Muscle layer of colon (tissue), 2 donors: ENCODE measurements at regions not wholly inside any gene's neighbourhood (a gene's known extent, or its start where the extent isn't known, plus 50 kb on each side); places are given as distances from the start of the nearest gene placed in this dataset.

Experiments used
- H3K27ac ChIP-seq: one replicate; pipeline ENCODE4 v1.7.0; 2013; ENCODE audit warnings: low read depth, mild to moderate bottlenecking, low read length, moderate library complexity
- H3K27me3 ChIP-seq, 2 donors: one replicate each; pipeline ENCODE4 v1.7.0; 2013; ENCODE audit warnings: low read length in 2 of 2, mild to moderate bottlenecking in 2 of 2; ENCODE audit not compliant: insufficient read depth in 2 of 2, control insufficient read depth in 1 of 2
- H3K36me3 ChIP-seq: one replicate; pipeline ENCODE4 v1.7.0; 2013; ENCODE audit warnings: mild to moderate bottlenecking, low read length; ENCODE audit not compliant: insufficient read depth
- H3K4me1 ChIP-seq: one replicate; pipeline ENCODE4 v1.7.0; 2013; ENCODE audit warnings: mild to moderate bottlenecking, low read length; ENCODE audit not compliant: insufficient read depth
- H3K4me3 ChIP-seq, 2 donors: one replicate each; pipeline ENCODE4 v1.7.0; 2013; ENCODE audit warnings: low read length in 2 of 2, low read depth in 1 of 2, mild to moderate bottlenecking in 1 of 2, moderate library complexity in 1 of 2
- H3K9ac ChIP-seq: one replicate; pipeline ENCODE4 v1.7.0; 2013; ENCODE audit warnings: low read length
- H3K9me3 ChIP-seq: one replicate; pipeline ENCODE4 v1.7.0; 2013; ENCODE audit warnings: mild to moderate bottlenecking, low read length
- donor health status: abdominal sarcoma.
- donor health status: Adenocarcinoma of cecum.

DNA sequence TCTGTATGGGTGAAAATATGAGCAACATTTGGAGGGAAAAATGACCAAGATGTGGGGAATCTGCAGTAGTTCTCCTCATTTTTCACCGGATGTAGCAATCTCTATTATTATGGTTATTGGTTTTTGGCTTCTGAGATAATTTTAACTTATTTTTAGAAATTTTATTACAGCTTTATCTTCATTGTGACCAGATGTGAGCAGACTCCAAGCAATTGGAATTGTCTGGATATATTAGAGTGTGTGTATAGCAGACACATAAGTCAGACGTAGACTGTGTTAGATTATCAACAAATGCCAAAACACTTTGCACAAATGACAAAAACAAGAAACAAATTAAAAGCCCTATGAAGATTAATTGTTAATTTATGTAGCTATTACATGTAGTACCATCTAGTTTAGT lies 249.1 kb downstream of the DNAJB9 start:
- H3K4me1 ChIP-seq, result no peaks in the 10 kb centered on the region
- H3K27ac ChIP-seq, result no peak overlapping the region
- no peaks in the 10 kb centered on the region for H3K27me3 ChIP-seq
- no peak overlapping the region for H3K4me3 ChIP-seq
- no peaks in the 10 kb centered on the region for H3K36me3 ChIP-seq
- no peak overlapping the region for H3K9ac ChIP-seq
- H3K9me3 ChIP-seq, result no peaks in the 10 kb centered on the region

DNA sequence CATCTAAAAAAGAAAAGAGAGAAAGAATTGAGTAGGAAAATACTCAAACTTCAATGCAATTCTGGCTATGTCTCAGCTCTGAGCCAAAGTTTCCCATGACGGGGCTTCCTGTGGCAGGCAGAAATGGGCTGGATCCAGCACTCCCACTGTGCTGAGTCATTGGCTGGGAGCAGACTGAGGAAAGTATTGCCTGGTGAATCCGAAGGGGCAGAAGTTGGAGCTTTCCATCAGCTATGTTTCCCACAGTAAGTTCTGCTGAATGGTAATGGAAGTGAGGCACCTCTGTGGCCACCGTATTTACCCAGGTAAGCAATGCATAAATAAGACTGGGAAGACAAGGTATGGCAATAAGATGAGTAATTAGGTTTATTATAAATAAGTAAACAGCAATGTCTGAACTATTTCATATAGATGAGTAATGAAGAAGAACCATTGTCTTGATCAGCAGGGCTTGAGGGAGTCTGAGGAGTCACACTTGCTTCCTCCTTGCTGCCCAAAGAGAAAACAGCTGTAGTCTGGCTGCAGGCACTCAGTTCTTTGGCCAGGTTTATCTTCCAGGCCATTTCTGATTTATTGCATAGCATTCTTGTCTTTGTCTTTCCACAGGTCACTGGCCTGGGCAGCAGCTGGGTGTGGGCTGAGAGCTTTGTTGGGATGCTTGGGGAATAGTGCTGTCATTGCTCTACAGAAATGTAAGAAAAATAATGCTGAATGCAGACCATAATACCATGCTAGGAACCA lies 255.3 kb downstream of the DNAJB9 start:
- peaks cover 12% of the 10 kb centered on the region for H3K4me1 ChIP-seq

DNA sequence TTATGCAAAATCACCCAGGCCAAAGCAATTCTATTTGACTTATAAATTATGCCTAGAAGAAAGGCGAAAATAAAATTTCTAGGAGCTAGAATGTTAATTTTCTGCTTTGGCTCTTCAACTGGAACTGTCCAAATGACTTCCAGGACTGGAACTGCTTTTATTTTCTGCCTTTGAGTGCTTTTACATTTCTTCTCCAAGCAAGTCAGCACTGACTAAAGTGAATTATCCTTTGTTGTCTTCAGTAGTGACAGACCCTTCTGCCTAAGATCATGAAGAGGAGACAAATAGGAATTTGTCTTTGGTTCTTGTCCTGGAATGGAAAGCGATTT lies 255.9 kb downstream of the DNAJB9 start:
- no peak overlapping the region for H3K27ac ChIP-seq
- H3K27me3 ChIP-seq, result no peaks in the 10 kb centered on the region
- H3K4me3 ChIP-seq, result no peak overlapping the region
- H3K9ac ChIP-seq, result no peak overlapping the region
- H3K9me3 ChIP-seq, result no peaks in the 10 kb centered on the region
- peaks cover 12% of the 10 kb centered on the region for H3K4me1 ChIP-seq
- H3K36me3 ChIP-seq, result no peaks in the 10 kb centered on the region

More for the DNA sequence above, 255.3 kb downstream of the DNAJB9 start:
- H3K27ac ChIP-seq, result no peak overlapping the region
- H3K4me3 ChIP-seq, result no peak overlapping the region
- no peaks in the 10 kb centered on the region for H3K36me3 ChIP-seq
- H3K27me3 ChIP-seq, result no peaks in the 10 kb centered on the region
- no peaks in the 10 kb centered on the region for H3K9me3 ChIP-seq
- no peak overlapping the region for H3K9ac ChIP-seq

GRCh38 chr7:108836256-108836655 lies 266.6 kb downstream of the DNAJB9 start:
- Histone ChIP-seq H3K36me3 (no peaks in the 10 kb centered on the region), H3K9ac (no peak overlapping the region), H3K27ac (no peak overlapping the region), H3K27me3 (no peaks in the 10 kb centered on the region), H3K4me1 (no peaks in the 10 kb centered on the region), H3K9me3 (no peaks in the 10 kb centered on the region), H3K4me3 (no peak overlapping the region)

DNA sequence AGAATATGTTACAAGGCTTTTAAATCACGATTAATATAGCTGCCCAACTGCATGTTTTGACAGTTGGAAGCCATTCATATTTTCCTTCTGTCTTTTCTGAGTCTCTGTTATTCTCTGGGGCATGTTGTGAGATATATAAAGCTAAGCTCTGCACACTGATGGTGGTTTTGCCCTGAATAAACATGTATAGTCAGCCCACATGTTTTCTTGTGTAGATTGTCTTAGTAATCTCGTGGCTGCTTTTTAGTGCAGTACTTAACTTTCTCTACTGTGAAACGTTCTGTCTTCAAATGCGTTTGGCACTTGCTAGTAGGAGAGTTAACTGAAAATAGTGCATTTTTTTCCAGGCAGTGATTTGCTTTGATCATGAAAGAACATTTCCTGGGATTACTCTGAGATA lies 268.5 kb downstream of the DNAJB9 start:
- Histone ChIP-seq H3K9ac (no peak overlapping the region), H3K4me1 (no peaks in the 10 kb centered on the region), H3K36me3 (no peaks in the 10 kb centered on the region), H3K27me3 (no peaks in the 10 kb centered on the region), H3K27ac (no peak overlapping the region), H3K4me3 (no peak overlapping the region), H3K9me3 (no peaks in the 10 kb centered on the region)

- Histone ChIP-seq H3K27ac (no peak overlapping the region), H3K27me3 (no peaks in the 10 kb centered on the region), H3K4me1 (no peaks in the 10 kb centered on the region), H3K9ac (no peak overlapping the region), H3K36me3 (no peaks in the 10 kb centered on the region), H3K4me3 (no peak overlapping the region), H3K9me3 (no peaks in the 10 kb centered on the region)
These were observed 269.4 kb downstream of the DNAJB9 start for GRCh38 chr7:108839076-108839475.

DNA sequence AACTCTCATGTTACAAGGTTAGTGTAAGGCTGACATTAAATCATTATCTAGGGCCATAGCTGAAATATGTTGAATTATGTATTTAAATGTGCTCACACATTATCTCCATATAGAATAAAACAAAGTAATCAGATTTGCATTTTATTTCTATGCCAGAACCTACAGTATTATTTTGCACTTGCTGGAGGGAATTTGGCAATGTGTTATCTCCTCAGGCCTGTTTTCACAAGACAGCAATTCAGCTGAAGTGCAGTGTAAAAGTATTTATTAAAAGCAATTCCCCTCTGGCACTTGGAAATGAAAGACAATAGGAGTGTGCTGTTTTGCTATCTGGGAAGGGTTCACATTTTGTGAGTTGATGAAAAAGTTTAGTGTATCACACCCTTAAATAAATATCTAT lies 276.3 kb downstream of the DNAJB9 start:
- H3K9ac ChIP-seq, result no peak overlapping the region
- H3K9me3 ChIP-seq, result no peaks in the 10 kb centered on the region
- no peak overlapping the region for H3K4me3 ChIP-seq
- no peaks in the 10 kb centered on the region for H3K27me3 ChIP-seq
- no peak overlapping the region for H3K27ac ChIP-seq
- no peaks in the 10 kb centered on the region for H3K36me3 ChIP-seq
- no peaks in the 10 kb centered on the region for H3K4me1 ChIP-seq

GRCh38 chr7:108846471-108846870 lies 276.8 kb downstream of the DNAJB9 start:
- H3K27me3 ChIP-seq, result no peaks in the 10 kb centered on the region
- no peaks in the 10 kb centered on the region for H3K36me3 ChIP-seq
- H3K27ac ChIP-seq, result no peak overlapping the region
- no peaks in the 10 kb centered on the region for H3K4me1 ChIP-seq
- H3K4me3 ChIP-seq, result no peak overlapping the region
- H3K9me3 ChIP-seq, result no peaks in the 10 kb centered on the region
- H3K9ac ChIP-seq, result no peak overlapping the region

DNA sequence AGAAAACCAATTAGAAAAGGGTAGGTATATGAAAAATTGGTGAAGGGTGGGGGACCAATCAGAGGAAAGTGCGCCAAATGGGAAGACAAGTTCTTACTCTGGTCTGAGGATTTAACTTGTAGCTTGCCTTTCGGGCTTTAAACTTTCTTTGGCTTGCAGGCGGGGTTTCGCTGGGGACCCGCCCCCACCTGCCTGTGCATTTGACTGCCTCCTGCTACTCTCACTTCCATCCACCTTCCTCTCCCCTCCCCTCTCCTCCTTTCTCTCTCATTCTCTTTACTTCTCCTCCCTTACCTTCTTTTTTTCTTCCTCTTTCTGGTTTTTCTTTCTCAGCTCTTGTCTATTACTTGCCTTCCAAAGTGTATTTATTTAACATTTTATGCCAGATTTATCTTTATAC lies 278.8 kb downstream of the DNAJB9 start:
- H3K27me3 ChIP-seq, result no peaks in the 10 kb centered on the region
- H3K9me3 ChIP-seq, result no peaks in the 10 kb centered on the region
- H3K4me3 ChIP-seq, result no peak overlapping the region
- no peaks in the 10 kb centered on the region for H3K4me1 ChIP-seq
- H3K36me3 ChIP-seq, result no peaks in the 10 kb centered on the region
- no peak overlapping the region for H3K27ac ChIP-seq
- H3K9ac ChIP-seq, result no peak overlapping the region

DNA sequence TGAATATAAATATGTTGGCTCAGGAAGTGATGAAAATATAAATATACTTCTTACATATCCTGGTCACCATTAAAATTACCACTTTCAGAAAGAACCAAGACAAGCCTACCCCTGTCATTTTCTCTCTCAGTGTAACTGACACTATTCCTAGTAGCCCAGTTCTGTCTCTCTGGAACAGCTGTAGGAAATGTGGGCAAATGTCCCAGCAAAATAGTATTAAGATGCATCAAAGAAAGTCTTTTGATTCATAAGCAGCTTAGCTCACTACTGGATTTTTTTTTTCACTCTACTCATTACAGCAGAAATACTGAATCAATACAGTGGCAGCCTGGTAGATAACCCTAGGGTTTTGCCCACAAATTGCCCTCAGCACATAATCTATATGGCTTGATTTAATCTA lies 290.9 kb downstream of the DNAJB9 start:
- H3K4me3 ChIP-seq, result no peak overlapping the region
- H3K4me1 ChIP-seq, result no peaks in the 10 kb centered on the region
- H3K27me3 ChIP-seq, result no peaks in the 10 kb centered on the region
- no peaks in the 10 kb centered on the region for H3K36me3 ChIP-seq
- H3K9me3 ChIP-seq, result no peaks in the 10 kb centered on the region
- H3K9ac ChIP-seq, result no peak overlapping the region
- no peak overlapping the region for H3K27ac ChIP-seq

- no peaks in the 10 kb centered on the region for H3K27me3 ChIP-seq
- no peaks in the 10 kb centered on the region for H3K4me1 ChIP-seq
- H3K9ac ChIP-seq, result no peak overlapping the region
- no peak overlapping the region for H3K4me3 ChIP-seq
- no peaks in the 10 kb centered on the region for H3K36me3 ChIP-seq
- H3K27ac ChIP-seq, result no peak overlapping the region
- H3K9me3 ChIP-seq, result no peaks in the 10 kb centered on the region
These were observed 291.4 kb downstream of the DNAJB9 start for GRCh38 chr7:108861071-108861470.

DNA sequence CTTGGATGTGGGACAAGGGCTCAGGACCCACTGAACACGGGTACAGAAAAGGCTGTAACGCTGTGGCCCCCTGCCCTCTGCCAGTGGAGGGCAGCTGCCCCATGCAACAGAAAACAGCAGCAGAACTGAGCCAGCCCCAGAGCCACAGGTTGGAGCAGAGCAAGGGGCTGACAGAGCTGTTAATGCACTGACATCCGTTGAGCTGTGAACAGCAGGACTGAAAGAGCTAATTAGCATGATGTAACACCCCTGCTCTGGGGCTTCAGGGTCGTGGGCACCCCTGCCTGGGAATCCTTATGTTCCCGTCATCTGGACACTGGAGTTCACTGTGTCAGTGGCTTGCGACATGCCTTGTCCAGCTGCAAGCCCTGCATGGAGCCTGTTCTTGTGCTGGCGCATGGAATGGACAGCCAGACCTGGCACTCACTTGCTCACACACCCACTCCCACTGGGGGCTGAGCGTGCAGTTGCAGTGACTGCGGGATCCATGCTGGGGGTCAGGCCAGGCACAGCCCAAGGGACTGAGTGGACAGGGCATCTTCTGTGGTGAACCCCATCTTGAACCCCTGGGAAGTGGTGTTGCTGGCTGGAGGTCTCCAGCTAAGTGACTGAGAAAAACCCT lies 293.7 kb downstream of the DNAJB9 start:
- Histone ChIP-seq H3K4me1 (no peaks in the 10 kb centered on the region), H3K27ac (no peak overlapping the region), H3K4me3 (no peak overlapping the region), H3K9me3 (no peaks in the 10 kb centered on the region), H3K36me3 (no peaks in the 10 kb centered on the region), H3K27me3 (no peaks in the 10 kb centered on the region), H3K9ac (no peak overlapping the region)
